Karpas-422 (cell line): ENCODE measurements at regions not wholly inside any gene's neighbourhood (a gene's known extent, or its start where the extent isn't known, plus 50 kb on each side); places are given as distances from the start of the nearest gene placed in this dataset.

Source experiments
- DNase-seq: peaks from one replicate; pipeline ENCODE4 v3.0.0-alpha.2; 2015
- H2AFZ ChIP-seq: fragments of 200-600 bp; sonication (generic); 2 replicates; pipeline ENCODE4 v1.6.1; 2014; ENCODE audit warnings: antibody characterized with exemption, low read length, mixed read lengths
- H3K27ac ChIP-seq: fragments of 200-600 bp; sonication (generic); 2 replicates; pipeline ENCODE4 v1.5.1; 2014; ENCODE audit warnings: mild to moderate bottlenecking, low read length, moderate library complexity
- H3K27me3 ChIP-seq: fragments of 200-600 bp; sonication (generic); 2 replicates; pipeline ENCODE4 v1.6.1; 2014; ENCODE audit warnings: low read length, mixed read lengths
- H3K36me3 ChIP-seq: fragments of 200-600 bp; sonication (generic); 2 replicates; pipeline ENCODE4 v1.6.1; 2014; ENCODE audit warnings: low read length, mixed read lengths; ENCODE audit not compliant: insufficient read depth
- H3K4me1 ChIP-seq: fragments of 200-600 bp; sonication (generic); 2 replicates; pipeline ENCODE4 v1.6.1; 2014; ENCODE audit warnings: mild to moderate bottlenecking, low read length, mixed read lengths
- H3K4me2 ChIP-seq: fragments of 200-600 bp; sonication (generic); 2 replicates; pipeline ENCODE4 v1.6.1; 2014; ENCODE audit warnings: low read length, low read depth, mild to moderate bottlenecking; ENCODE audit not compliant: poor library complexity, severe bottlenecking
- H3K4me3 ChIP-seq: fragments of 200-600 bp; sonication (generic); 2 replicates; pipeline ENCODE4 v1.5.1; 2014; ENCODE audit warnings: mild to moderate bottlenecking, antibody characterized with exemption, low read length, mixed read lengths
- H3K79me2 ChIP-seq: fragments of 200-600 bp; sonication (generic); 2 replicates; pipeline ENCODE4 v1.6.1; 2014; ENCODE audit warnings: mild to moderate bottlenecking, low read length, mixed read lengths
- H3K9ac ChIP-seq: fragments of 200-600 bp; sonication (generic); 2 replicates; pipeline ENCODE4 v1.6.0; 2014; ENCODE audit warnings: low read length
- H3K9me2 ChIP-seq: fragments of 200-600 bp; sonication (generic), shearing (Covaris generic); replicated peaks from 2 replicates; pipeline ENCODE4 v1.6.0; 2014; ENCODE audit warnings: mild to moderate bottlenecking, low read length, moderate library complexity; ENCODE audit not compliant: insufficient read depth
- H3K9me3 ChIP-seq: fragments of 300-700, 200-600 bp; sonication (generic); 2 replicates; pipeline ENCODE4 v1.6.1; 2014; ENCODE audit warnings: low read length, mixed read lengths
- H4K20me1 ChIP-seq: fragments of 200-600 bp; sonication (generic); 2 replicates; pipeline ENCODE4 v1.6.1; 2014; ENCODE audit warnings: mild to moderate bottlenecking, antibody characterized with exemption, low read length, low read depth; ENCODE audit not compliant: insufficient read depth

DNA sequence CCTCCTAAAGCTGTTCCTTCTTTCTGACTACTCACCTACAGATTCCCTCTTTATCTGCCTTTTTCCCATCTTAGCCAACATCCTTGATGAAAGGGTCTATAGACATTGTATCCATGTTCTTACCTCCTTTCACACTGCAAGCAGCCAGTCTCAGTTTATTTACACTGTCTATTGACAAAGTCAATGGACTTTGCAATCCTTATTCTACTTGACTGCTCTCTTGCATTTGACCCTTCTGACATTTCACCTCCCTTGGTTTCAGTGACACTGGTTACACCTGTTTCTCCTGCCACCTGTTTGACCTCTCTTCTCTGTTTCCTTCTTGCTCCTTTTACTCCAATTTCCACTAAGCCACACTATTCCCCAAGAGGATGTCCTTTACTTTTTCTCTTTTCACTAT lies 224.0 kb upstream of the SNX7 start:
- H2AFZ ChIP-seq: no peak overlapping the region
- H3K79me2 ChIP-seq: no peaks in the 10 kb centered on the region
- H3K9me2 ChIP-seq: no peaks in the 10 kb centered on the region
- DNase-seq: no peak
- no peaks in the 10 kb centered on the region for H3K27me3 ChIP-seq
- H3K27ac ChIP-seq: no peak overlapping the region
- no peaks in the 10 kb centered on the region for H3K36me3 ChIP-seq
- H3K9ac ChIP-seq: no peak overlapping the region
- no peak overlapping the region for H3K4me2 ChIP-seq
- H3K9me3 ChIP-seq: no peaks in the 10 kb centered on the region
- H4K20me1 ChIP-seq: no peaks in the 10 kb centered on the region
- no peak overlapping the region for H3K4me3 ChIP-seq
- H3K4me1 ChIP-seq: no peaks in the 10 kb centered on the region

DNA sequence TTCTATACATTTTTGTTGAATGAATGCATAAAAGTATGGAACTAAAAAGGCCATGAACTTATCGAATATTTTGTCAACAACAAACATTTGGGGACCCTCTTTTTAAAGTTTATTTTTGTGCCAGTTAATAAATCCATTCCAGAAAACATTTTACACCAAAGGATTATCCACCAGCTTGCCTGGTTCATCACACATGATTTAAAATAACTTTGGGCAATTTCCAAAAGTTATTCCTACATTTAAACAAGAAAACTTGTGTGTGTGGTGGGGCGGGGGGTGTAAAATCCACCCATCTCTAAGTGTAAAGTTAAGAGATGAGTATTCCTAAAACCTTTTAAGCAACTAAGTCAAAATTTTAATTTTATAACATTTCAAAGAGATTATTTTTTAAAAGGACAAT lies 224.5 kb upstream of the SNX7 start:
- Histone ChIP-seq H3K27me3 (no peaks in the 10 kb centered on the region), H3K4me3 (no peak overlapping the region), H3K4me2 (no peak overlapping the region), H4K20me1 (no peaks in the 10 kb centered on the region), H2AFZ (no peak overlapping the region), H3K27ac (no peak overlapping the region), H3K79me2 (no peaks in the 10 kb centered on the region), H3K36me3 (no peaks in the 10 kb centered on the region), H3K4me1 (no peaks in the 10 kb centered on the region), H3K9me3 (no peaks in the 10 kb centered on the region), H3K9me2 (no peaks in the 10 kb centered on the region), H3K9ac (no peak overlapping the region)
- no peak for DNase-seq

DNA sequence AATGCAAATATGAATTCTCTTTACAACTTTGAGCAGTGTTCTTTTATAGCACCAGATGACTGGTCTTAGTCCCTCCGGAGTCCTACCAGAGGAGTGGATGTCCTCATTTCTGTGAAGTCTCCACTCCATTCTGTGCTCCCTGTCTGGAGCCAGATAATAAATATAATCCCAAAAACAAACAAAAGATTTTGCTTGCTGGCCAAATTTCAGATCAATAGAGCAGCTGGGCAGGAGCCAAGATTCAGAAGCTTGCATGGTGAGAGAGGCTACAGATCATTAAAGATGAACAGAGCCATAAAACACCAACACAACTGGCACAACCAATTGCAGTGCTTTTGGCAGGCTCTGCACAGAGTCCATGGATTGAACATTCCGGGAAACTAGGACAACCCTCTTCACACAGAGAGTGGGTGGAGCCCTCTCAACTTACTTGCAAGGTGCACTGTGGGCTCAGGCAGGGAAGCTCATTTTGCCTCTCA lies 231.5 kb upstream of the SNX7 start:
- Histone ChIP-seq H3K36me3 (no peaks in the 10 kb centered on the region), H3K79me2 (no peaks in the 10 kb centered on the region), H3K9me2 (no peaks in the 10 kb centered on the region), H2AFZ (no peak overlapping the region), H3K27me3 (no peaks in the 10 kb centered on the region), H3K4me2 (no peak overlapping the region), H3K4me1 (no peaks in the 10 kb centered on the region), H3K9ac (no peak overlapping the region), H3K4me3 (no peak overlapping the region), H3K9me3 (no peaks in the 10 kb centered on the region), H3K27ac (no peak overlapping the region), H4K20me1 (no peaks in the 10 kb centered on the region)
- no peak for DNase-seq

DNA sequence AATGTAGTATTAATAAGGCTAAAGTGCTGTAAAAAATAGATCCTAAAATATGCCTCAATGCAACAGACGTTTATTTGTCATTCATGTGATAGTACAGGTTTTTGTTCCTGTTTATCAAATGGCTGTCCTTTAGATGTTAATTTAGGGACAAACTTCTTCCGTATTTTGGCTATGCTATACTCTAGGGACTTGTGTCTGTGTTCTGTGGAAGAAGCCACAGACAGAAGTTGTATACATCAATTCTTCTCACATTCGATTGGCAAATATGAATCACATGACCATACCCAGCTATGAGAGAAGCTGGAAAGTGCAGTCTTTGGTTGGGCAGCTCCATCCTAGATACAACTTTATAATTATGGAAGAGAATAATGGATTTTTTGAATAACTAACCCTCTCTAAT lies 232.7 kb upstream of the SNX7 start:
- Histone ChIP-seq H3K27me3 (no peaks in the 10 kb centered on the region), H3K4me2 (no peak overlapping the region), H3K4me1 (no peaks in the 10 kb centered on the region), H3K36me3 (no peaks in the 10 kb centered on the region), H3K4me3 (no peak overlapping the region), H3K79me2 (no peaks in the 10 kb centered on the region), H3K9ac (no peak overlapping the region), H3K9me2 (no peaks in the 10 kb centered on the region), H4K20me1 (no peaks in the 10 kb centered on the region), H3K27ac (no peak overlapping the region), H3K9me3 (no peaks in the 10 kb centered on the region), H2AFZ (no peak overlapping the region)
- DNase-seq: no peak

DNA sequence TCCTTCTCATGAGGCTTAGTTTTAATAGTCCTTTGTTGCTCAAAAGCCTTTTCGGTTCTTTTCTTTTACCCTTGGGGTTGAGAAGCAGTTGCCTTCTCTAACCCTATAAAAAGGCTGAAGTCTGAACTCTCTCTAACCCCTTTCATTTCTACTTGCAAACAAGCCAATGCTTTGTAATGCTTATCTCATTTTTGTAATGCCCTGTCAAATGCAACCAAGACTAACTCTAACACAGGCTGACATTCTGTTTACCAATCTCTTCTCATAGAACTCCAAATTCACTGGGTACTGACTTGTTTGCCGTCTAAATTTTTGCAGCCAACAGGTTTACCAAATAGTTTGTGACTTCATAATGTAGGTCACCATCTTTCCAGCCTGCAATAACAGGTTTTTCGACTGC lies 233.9 kb upstream of the SNX7 start:
- no peak overlapping the region for H2AFZ ChIP-seq

DNA sequence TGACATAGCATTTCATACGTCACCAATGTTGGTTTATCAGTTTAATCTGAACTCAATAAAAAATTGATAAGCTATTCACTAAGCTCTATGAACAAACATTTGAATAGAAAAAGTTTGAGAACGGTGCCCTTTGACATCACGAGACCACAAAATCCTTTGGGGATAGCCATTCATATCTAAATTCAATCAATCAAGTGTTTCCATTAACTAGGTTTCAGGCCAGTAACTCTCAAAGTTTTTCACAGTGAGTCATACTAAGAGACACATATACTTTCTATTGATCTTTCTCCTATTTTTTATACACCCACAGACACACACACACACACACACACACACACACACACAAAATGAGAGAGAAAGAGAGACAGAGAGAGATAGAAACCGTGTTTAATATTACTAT lies 235.4 kb upstream of the SNX7 start:
- Histone ChIP-seq H3K4me2 (no peak overlapping the region), H3K4me3 (no peak overlapping the region), H3K4me1 (no peaks in the 10 kb centered on the region), H3K36me3 (no peaks in the 10 kb centered on the region), H3K27me3 (no peaks in the 10 kb centered on the region), H2AFZ (no peak overlapping the region), H3K79me2 (no peaks in the 10 kb centered on the region), H3K9me3 (no peaks in the 10 kb centered on the region), H4K20me1 (no peaks in the 10 kb centered on the region), H3K27ac (no peak overlapping the region), H3K9me2 (no peaks in the 10 kb centered on the region), H3K9ac (no peak overlapping the region)
- DNase-seq: no peak

More for the DNA sequence above, 233.9 kb upstream of the SNX7 start:
- no peak overlapping the region for H3K27ac ChIP-seq
- H4K20me1 ChIP-seq: no peaks in the 10 kb centered on the region
- H3K9me2 ChIP-seq: no peaks in the 10 kb centered on the region
- H3K79me2 ChIP-seq: no peaks in the 10 kb centered on the region
- no peaks in the 10 kb centered on the region for H3K9me3 ChIP-seq
- H3K4me1 ChIP-seq: no peaks in the 10 kb centered on the region
- no peak overlapping the region for H3K4me3 ChIP-seq
- no peaks in the 10 kb centered on the region for H3K27me3 ChIP-seq
- DNase-seq: no peak
- no peak overlapping the region for H3K9ac ChIP-seq
- H3K4me2 ChIP-seq: no peak overlapping the region
- H3K36me3 ChIP-seq: no peaks in the 10 kb centered on the region

DNA sequence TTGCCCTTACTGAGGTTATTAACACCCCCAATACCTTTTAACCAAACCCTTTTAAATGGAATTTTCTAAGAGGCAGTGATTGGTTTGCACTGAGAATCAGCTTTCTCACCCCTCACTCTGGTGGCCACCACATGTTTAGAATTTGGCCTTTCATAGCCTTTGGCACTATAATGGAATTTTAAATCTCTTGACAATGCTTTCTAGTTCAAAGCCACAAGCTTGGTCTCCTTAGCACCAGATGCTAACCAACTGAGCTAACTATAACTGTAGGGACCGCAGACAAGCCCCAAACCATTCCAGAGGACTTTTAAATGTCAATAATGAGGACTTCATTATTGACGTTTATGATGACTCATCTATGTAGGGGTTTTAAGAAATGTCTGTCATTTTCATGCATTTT lies 238.7 kb upstream of the SNX7 start:
- no peaks in the 10 kb centered on the region for H3K27me3 ChIP-seq
- no peak for DNase-seq
- H3K4me3 ChIP-seq: no peak overlapping the region
- H3K27ac ChIP-seq: no peak overlapping the region
- no peak overlapping the region for H3K4me2 ChIP-seq
- H3K79me2 ChIP-seq: no peaks in the 10 kb centered on the region
- H2AFZ ChIP-seq: no peak overlapping the region
- no peaks in the 10 kb centered on the region for H3K9me2 ChIP-seq
- no peaks in the 10 kb centered on the region for H3K36me3 ChIP-seq
- no peaks in the 10 kb centered on the region for H4K20me1 ChIP-seq
- no peaks in the 10 kb centered on the region for H3K9me3 ChIP-seq
- no peak overlapping the region for H3K9ac ChIP-seq
- H3K4me1 ChIP-seq: no peaks in the 10 kb centered on the region

DNA sequence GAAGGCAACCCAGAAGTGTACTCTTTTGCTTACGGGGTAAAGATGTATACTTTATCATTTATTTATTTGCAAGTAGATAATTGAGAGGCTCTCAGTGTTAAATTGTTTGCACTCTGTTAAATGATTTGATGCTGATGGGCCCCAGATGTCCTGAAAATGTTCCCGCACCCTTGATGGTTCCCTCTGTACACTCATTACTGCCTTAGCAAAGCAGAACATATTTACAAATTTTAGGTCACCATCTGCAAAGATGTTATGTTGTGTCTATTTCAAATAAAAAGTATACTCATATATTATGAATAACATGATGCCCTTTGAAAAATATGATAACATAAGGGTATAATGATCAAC lies 240.5 kb upstream of the SNX7 start:
- no peaks in the 10 kb centered on the region for H3K9me3 ChIP-seq
- no peaks in the 10 kb centered on the region for H3K79me2 ChIP-seq
- H3K4me2 ChIP-seq: no peak overlapping the region
- no peaks in the 10 kb centered on the region for H3K4me1 ChIP-seq
- no peak overlapping the region for H2AFZ ChIP-seq
- no peaks in the 10 kb centered on the region for H3K9me2 ChIP-seq
- H3K27ac ChIP-seq: no peak overlapping the region
- no peak for DNase-seq
- no peak overlapping the region for H3K9ac ChIP-seq
- no peaks in the 10 kb centered on the region for H4K20me1 ChIP-seq
- H3K4me3 ChIP-seq: no peak overlapping the region
- H3K36me3 ChIP-seq: no peaks in the 10 kb centered on the region
- H3K27me3 ChIP-seq: no peaks in the 10 kb centered on the region
